Endothelial cell (in vitro differentiated cells): ENCODE measurements at regions not wholly inside any gene's neighbourhood (a gene's known extent, or its start where the extent isn't known, plus 50 kb on each side); places are given as distances from the start of the nearest gene placed in this dataset.
"Not testable (repeated sequence)": the region's sequence is repeated elsewhere in the genome, so short reads cannot be mapped to it uniquely, and the experiment has no call there.

ENCODE experiments used
- DNase-seq: peaks from one replicate; pipeline ENCODE4 v3.0.0; 2021; ENCODE audit warnings: low spot score
- H3K27ac Mint-ChIP-seq: one replicate; pipeline ENCODE4 v1.8.0; 2021; ENCODE audit warnings: mixed read lengths, inconsistent platforms; ENCODE audit not compliant: unreplicated experiment
- H3K27me3 Mint-ChIP-seq: one replicate; pipeline ENCODE4 v1.8.0; 2021; ENCODE audit warnings: mild to moderate bottlenecking, moderate library complexity, mixed read lengths, inconsistent platforms; ENCODE audit not compliant: unreplicated experiment
- H3K36me3 Mint-ChIP-seq: one replicate; pipeline ENCODE4 v1.8.0; 2021; ENCODE audit warnings: mild to moderate bottlenecking, low read depth, mixed read lengths, inconsistent platforms; ENCODE audit not compliant: unreplicated experiment
- H3K4me1 Mint-ChIP-seq: one replicate; pipeline ENCODE4 v1.8.0; 2021; ENCODE audit warnings: mild to moderate bottlenecking, mixed read lengths, inconsistent platforms; ENCODE audit not compliant: unreplicated experiment
- H3K4me3 Mint-ChIP-seq: one replicate; pipeline ENCODE4 v1.8.0; 2021; ENCODE audit warnings: mild to moderate bottlenecking, mixed read lengths, inconsistent platforms; ENCODE audit not compliant: unreplicated experiment
- H3K9me3 Mint-ChIP-seq: one replicate; pipeline ENCODE4 v1.8.0; 2021; ENCODE audit warnings: mixed read lengths, inconsistent platforms; ENCODE audit not compliant: unreplicated experiment
- CTCF ChIP-seq: fragments of 200-600 bp; sonication (generic); IDR thresholded peaks from one replicate; pipeline ENCODE4 v1.5.0; 2021; ENCODE audit warnings: antibody characterized with exemption; ENCODE audit not compliant: unreplicated experiment

- no peaks in the 10 kb centered on the region for H3K27me3 Mint-ChIP-seq
- H3K9me3 Mint-ChIP-seq, result no peaks in the 10 kb centered on the region
- no peak overlapping the region for H3K27ac Mint-ChIP-seq
- no peak overlapping the region for H3K4me3 Mint-ChIP-seq
- no peak for TF ChIP-seq CTCF
- no peaks in the 10 kb centered on the region for H3K4me1 Mint-ChIP-seq
- H3K36me3 Mint-ChIP-seq, result no peaks in the 10 kb centered on the region
- no peak for DNase-seq
These were observed 134.3 kb downstream of the MACROH2A1 start for GRCh38 chr5:135264451-135265440.

- TF ChIP-seq CTCF, result no peak
- Mint-ChIP-seq H3K27ac (no peak overlapping the region), H3K9me3 (no peaks in the 10 kb centered on the region), H3K36me3 (no peaks in the 10 kb centered on the region), H3K4me3 (no peak overlapping the region), H3K27me3 (no peaks in the 10 kb centered on the region), H3K4me1 (no peaks in the 10 kb centered on the region)
- no peak for DNase-seq
These were observed 135.9 kb downstream of the MACROH2A1 start for GRCh38 chr5:135263022-135263668.

- H3K27me3 Mint-ChIP-seq, result no peaks in the 10 kb centered on the region
- no peaks in the 10 kb centered on the region for H3K9me3 Mint-ChIP-seq
- no peak for DNase-seq
- H3K4me1 Mint-ChIP-seq, result no peaks in the 10 kb centered on the region
- H3K27ac Mint-ChIP-seq, result no peak overlapping the region
- H3K36me3 Mint-ChIP-seq, result no peaks in the 10 kb centered on the region
- TF ChIP-seq CTCF, result no peak
- no peak overlapping the region for H3K4me3 Mint-ChIP-seq
These were observed 136.7 kb downstream of the MACROH2A1 start for GRCh38 chr5:135262364-135262763.

- H3K4me3 Mint-ChIP-seq, H3K36me3 Mint-ChIP-seq, DNase-seq, H3K4me1 Mint-ChIP-seq, H3K27ac Mint-ChIP-seq, H3K27me3 Mint-ChIP-seq, H3K9me3 Mint-ChIP-seq: not testable (repeated sequence)
These were observed 138.9 kb downstream of the MACROH2A1 start for GRCh38 chr5:135260108-135260507.

- DNase-seq, result no peak
- no peak overlapping the region for H3K27ac Mint-ChIP-seq
- no peaks in the 10 kb centered on the region for H3K9me3 Mint-ChIP-seq
- no peaks in the 10 kb centered on the region for H3K4me1 Mint-ChIP-seq
- H3K27me3 Mint-ChIP-seq, result peaks cover 2% of the 10 kb centered on the region
- no peaks in the 10 kb centered on the region for H3K36me3 Mint-ChIP-seq
- H3K4me3 Mint-ChIP-seq, result no peak overlapping the region
- TF ChIP-seq CTCF, result no peak
These were observed 143.4 kb downstream of the MACROH2A1 start for GRCh38 chr5:135255461-135256178.
